ENCODE measurements at regions not wholly inside any gene's neighbourhood (a gene's known extent, or its start where the extent isn't known, plus 50 kb on each side); places are given as distances from the start of the nearest gene placed in this dataset.

DNA sequence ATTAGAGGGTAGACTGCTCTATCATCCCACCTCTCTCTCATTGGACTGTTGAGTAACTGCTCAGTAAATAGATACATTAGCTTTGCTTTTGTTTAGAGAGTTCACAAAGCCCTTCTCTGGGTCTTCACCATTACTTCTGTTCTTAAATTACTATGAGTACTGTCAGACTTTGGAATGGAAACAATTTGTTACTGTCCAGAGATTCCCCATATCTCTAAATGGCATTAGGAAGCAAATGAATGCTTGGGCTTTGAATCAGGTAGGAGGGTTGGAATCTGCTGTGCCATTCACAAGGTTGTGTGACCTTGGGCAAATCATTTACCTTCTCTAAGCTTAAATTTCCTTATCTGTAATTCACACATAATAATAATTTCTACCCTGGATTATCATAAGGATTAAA lies 541.0 kb upstream of the FZD8 start:
- Histone ChIP-seq H2BK15ac (ENCODE audit: low read depth, low read length) (no peak overlapping the region), H3K4me2 (ENCODE audit: low read depth, low read length) (no peak overlapping the region), H3K9me3 (ENCODE audit: control insufficient read depth, insufficient read depth, low read length) (no peaks in the 10 kb centered on the region), H3K79me1 (ENCODE audit: low read depth in 1 of 2, low read length in 2 of 2) (no peaks in the 10 kb centered on the region), H3K9me1 (ENCODE audit: insufficient read depth, low read length) (no peaks in the 10 kb centered on the region), H3K18ac (ENCODE audit: low read depth, low read length) (no peak overlapping the region; the same call in 1 of the 2 replicates), H4K20me1 (ENCODE audit: insufficient read depth, low read length) (no peaks in the 10 kb centered on the region), H2AFZ (replicated peaks; ENCODE audit: low read length, poor library complexity) (no peak overlapping the region), H2BK120ac (ENCODE audit: low read depth, low read length) (no peak overlapping the region), H4K8ac (ENCODE audit: low read depth in 2 of 2, low read length in 2 of 2) (no peak overlapping the region), H4K5ac (ENCODE audit: low read depth, low read length) (no peak overlapping the region), H3K4me3 (ENCODE audit: insufficient read depth, low read depth, low read length) (no peak overlapping the region), H3K36me3 (ENCODE audit: control insufficient read depth, insufficient read depth, low read length) (no peaks in the 10 kb centered on the region), H4K91ac (ENCODE audit: insufficient read depth, low read depth, low read length) (no peak overlapping the region), H3K14ac (replicated peaks; ENCODE audit: low read depth, low read length) (no peak overlapping the region), H2BK20ac (ENCODE audit: low read depth, low read length) (no peak overlapping the region), H3K4ac (ENCODE audit: low read depth, low read length) (no peak overlapping the region), H2AK5ac (ENCODE audit: low read depth, low read length) (no peak overlapping the region), H3K56ac (ENCODE audit: extremely low read depth, insufficient read depth, low read length) (no peak overlapping the region), H2AK9ac (replicated peaks; ENCODE audit: low read depth, low read length, poor library complexity) (no peak overlapping the region), H3K23ac (ENCODE audit: low read depth, low read length) (no peak overlapping the region), H3K27me3 (ENCODE audit: control insufficient read depth, insufficient read depth, low read length) (no peaks in the 10 kb centered on the region), H3K9ac (ENCODE audit: low read depth, low read length) (no peak overlapping the region), H3K4me1 (ENCODE audit: control insufficient read depth, insufficient read depth, low read length) (0 out of 2 replicates have a peak, but pooled peaks cover 3% of the 10 kb centered on the region), H3K27ac (ENCODE audit: insufficient read depth, low read length) (no peak overlapping the region), H2BK5ac (ENCODE audit: low read depth, low read length, poor library complexity, severe bottlenecking) (no peak overlapping the region)
- intact Hi-C loops (cut with micrococcal nuclease) (no loop called here), in situ Hi-C loops (cut with MboI; ENCODE audit: low sequenced_read_pairs) (no loop called here), dilution Hi-C loops (cut with HindIII; ENCODE audit: low sequenced_read_pairs, unreplicated experiment) (no loop called here)
- no peak for TF ChIP-seq RCOR1 (IDR thresholded peaks at IDR 0.05; ENCODE audit: insufficient replicate concordance, low read length)
- TF ChIP-seq BHLHE40 (IDR thresholded peaks at IDR 0.05; ENCODE audit: low read depth, low read length) = no peak
- no peak for TF ChIP-seq FOS (IDR thresholded peaks at IDR 0.05; ENCODE audit: low read depth, low read length)
- TF ChIP-seq, protein P1, sequence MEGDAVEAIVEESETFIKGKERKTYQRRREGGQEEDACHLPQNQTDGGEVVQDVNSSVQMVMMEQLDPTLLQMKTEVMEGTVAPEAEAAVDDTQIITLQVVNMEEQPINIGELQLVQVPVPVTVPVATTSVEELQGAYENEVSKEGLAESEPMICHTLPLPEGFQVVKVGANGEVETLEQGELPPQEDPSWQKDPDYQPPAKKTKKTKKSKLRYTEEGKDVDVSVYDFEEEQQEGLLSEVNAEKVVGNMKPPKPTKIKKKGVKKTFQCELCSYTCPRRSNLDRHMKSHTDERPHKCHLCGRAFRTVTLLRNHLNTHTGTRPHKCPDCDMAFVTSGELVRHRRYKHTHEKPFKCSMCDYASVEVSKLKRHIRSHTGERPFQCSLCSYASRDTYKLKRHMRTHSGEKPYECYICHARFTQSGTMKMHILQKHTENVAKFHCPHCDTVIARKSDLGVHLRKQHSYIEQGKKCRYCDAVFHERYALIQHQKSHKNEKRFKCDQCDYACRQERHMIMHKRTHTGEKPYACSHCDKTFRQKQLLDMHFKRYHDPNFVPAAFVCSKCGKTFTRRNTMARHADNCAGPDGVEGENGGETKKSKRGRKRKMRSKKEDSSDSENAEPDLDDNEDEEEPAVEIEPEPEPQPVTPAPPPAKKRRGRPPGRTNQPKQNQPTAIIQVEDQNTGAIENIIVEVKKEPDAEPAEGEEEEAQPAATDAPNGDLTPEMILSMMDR (conservative IDR thresholded peaks at IDR 0.05; ENCODE audit: low read depth, low read length) = no peak
- TF ChIP-seq RFX5 (IDR thresholded peaks at IDR 0.05; ENCODE audit: low read depth, low read length) = no peak
- TF ChIP-seq NFE2L2 (IDR thresholded peaks at IDR 0.05; ENCODE audit: low read depth, low read length) = no peak
- TF ChIP-seq, protein P2, sequence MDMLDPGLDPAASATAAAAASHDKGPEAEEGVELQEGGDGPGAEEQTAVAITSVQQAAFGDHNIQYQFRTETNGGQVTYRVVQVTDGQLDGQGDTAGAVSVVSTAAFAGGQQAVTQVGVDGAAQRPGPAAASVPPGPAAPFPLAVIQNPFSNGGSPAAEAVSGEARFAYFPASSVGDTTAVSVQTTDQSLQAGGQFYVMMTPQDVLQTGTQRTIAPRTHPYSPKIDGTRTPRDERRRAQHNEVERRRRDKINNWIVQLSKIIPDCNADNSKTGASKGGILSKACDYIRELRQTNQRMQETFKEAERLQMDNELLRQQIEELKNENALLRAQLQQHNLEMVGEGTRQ (IDR thresholded peaks at IDR 0.05; ENCODE audit: low read depth, low read length) = no peak
- TF ChIP-seq POLR2A (IDR thresholded peaks at IDR 0.05; ENCODE audit: low read depth, low read length) = no peak
- no peak for TF ChIP-seq SMC3 (IDR thresholded peaks at IDR 0.05; ENCODE audit: low read depth, low read length)
- no peak for TF ChIP-seq MAFK (IDR thresholded peaks at IDR 0.05; ENCODE audit: low read depth, low read length)
- TF ChIP-seq CEBPB (IDR thresholded peaks at IDR 0.05; ENCODE audit: low read depth, low read length) = no peak
- TF ChIP-seq MXI1 (IDR thresholded peaks at IDR 0.05; ENCODE audit: borderline replicate concordance, low read depth, low read length) = no peak
- TF ChIP-seq CHD1 (IDR thresholded peaks at IDR 0.05; ENCODE audit: low read depth, low read length) = no peak
- ATAC-seq (ENCODE audit: low read depth) = no peak
- ChIA-PET CTCF (no interaction called here), POLR2A (ENCODE audit: unreplicated experiment) (no interaction called here)
- no TSS peak for BruUV-seq (replicated peaks)
- DNase-seq = no peak

Measured in IMR-90 (cell line).